Endothelial cell of umbilical vein (primary cell): ENCODE measurements at regions not wholly inside any gene's neighbourhood (a gene's known extent, or its start where the extent isn't known, plus 50 kb on each side); places are given as distances from the start of the nearest gene placed in this dataset.

Source experiments
- BruUV-seq: library from RNA; stranded (reverse); fragments of 400-500 nt; replicated peaks from 2 replicates; lab custom pipeline; 2021; lab: Mats Ljungman, UMichigan
- CTCF ChIA-PET: fragments of 300-600, 350-600 bp; sonication (Branson Sonifier 250); formaldehyde crosslinking; loops from one replicate; lab custom pipeline; 2021; ENCODE audit warnings: antibody characterized with exemption, inconsistent platforms; lab: Charles Lee
- POLR2A ChIA-PET: fragments of 300-600, 350-600 bp; sonication (Branson Sonifier 250); formaldehyde crosslinking; loops from one replicate; lab custom pipeline; 2021; ENCODE audit warnings: antibody characterized with exemption, inconsistent platforms; lab: Charles Lee
- DNase-seq: peaks from one replicate; pipeline ENCODE4 v3.0.0-alpha.2; 2011; ENCODE audit warnings: low read depth, low spot score
- FAIRE-seq: peaks from 2 replicates; lab custom pipeline; 2011; peaks lifted over from hg19 to GRCh38; lab: Jason Lieb, UNC
- H2AFZ ChIP-seq: 2 replicates; pipeline ENCODE4 v1.6.0; 2012; ENCODE audit warnings: low read depth, low read length, control low read depth, inconsistent platforms
- H3K27ac ChIP-seq: 2 replicates; pipeline ENCODE4 v1.5.1; 2011; ENCODE audit warnings: low read depth, mild to moderate bottlenecking, control low read depth, low read length, moderate library complexity; ENCODE audit not compliant: insufficient read depth
- H3K27me3 ChIP-seq, 2 experiments: 2 replicates each; pipeline versions ENCODE4 v1.6.0 to v1.6.1; 2011; ENCODE audit warnings: low read length in 2 of 2, mixed read lengths in 1 of 2; ENCODE audit not compliant: control insufficient read depth in 2 of 2, insufficient read depth in 2 of 2
- H3K36me3 ChIP-seq, 2 experiments: 2 replicates in 1 of 2; 3 replicates in 1 of 2; pipeline ENCODE4 v1.5.1; 2011; ENCODE audit warnings: low read length in 2 of 2, mild to moderate bottlenecking in 1 of 2, moderate library complexity in 1 of 2; ENCODE audit not compliant: control insufficient read depth in 2 of 2, insufficient read depth in 2 of 2; ENCODE audit errors: extremely low read depth in 1 of 2
- H3K4me1 ChIP-seq: 3 replicates; pipeline ENCODE4 v1.5.1; 2011; ENCODE audit warnings: mild to moderate bottlenecking, low read length; ENCODE audit not compliant: control insufficient read depth, insufficient read depth; ENCODE audit errors: extremely low read depth
- H3K4me2 ChIP-seq: 2 replicates; pipeline ENCODE4 v1.6.1; 2011; ENCODE audit warnings: low read length, control low read depth, mixed read lengths; ENCODE audit not compliant: insufficient read depth
- H3K4me3 ChIP-seq, 3 experiments: fragments of 200-600 bp in 1 of 3; sonication (generic), shearing (Covaris generic) in 1 of 3; replicated peaks in 1 of 3; 2 replicates each; pipeline ENCODE4 v1.5.1; 2011 to 2016; ENCODE audit warnings: control low read depth in 3 of 3, low read length in 3 of 3, mild to moderate bottlenecking in 2 of 3, inconsistent platforms in 1 of 3, low read depth in 1 of 3, moderate library complexity in 1 of 3; ENCODE audit not compliant: insufficient read depth in 1 of 3
- H3K79me2 ChIP-seq: 2 replicates; pipeline ENCODE4 v1.6.0; 2012; ENCODE audit warnings: low read length, inconsistent platforms; ENCODE audit not compliant: control insufficient read depth, insufficient read depth
- H3K9ac ChIP-seq: replicated peaks from 2 replicates; pipeline ENCODE3; 2011; ENCODE audit warnings: low read length, control low read depth; ENCODE audit not compliant: insufficient read depth; ENCODE audit errors: extremely low read depth
- H3K9me1 ChIP-seq: replicated peaks from 3 replicates; pipeline ENCODE4 v1.6.0; 2011; ENCODE audit warnings: mild to moderate bottlenecking, low read length; ENCODE audit not compliant: control insufficient read depth, insufficient read depth; ENCODE audit errors: extremely low read depth
- H3K9me3 ChIP-seq: replicated peaks from 2 replicates; pipeline ENCODE4 v1.5.1; 2012; ENCODE audit warnings: low read length, inconsistent platforms; ENCODE audit not compliant: control insufficient read depth, insufficient read depth
- H4K20me1 ChIP-seq: replicated peaks from 2 replicates; pipeline ENCODE3; 2011; ENCODE audit warnings: mild to moderate bottlenecking, low read length; ENCODE audit not compliant: control insufficient read depth, insufficient read depth; ENCODE audit errors: extremely low read depth
- EZH2 ChIP-seq: IDR thresholded peaks from 2 replicates; pipeline ENCODE4 v1.6.1; 2012; ENCODE audit warnings: borderline replicate concordance, low read depth, mild to moderate bottlenecking, moderate library complexity, low read length, inconsistent platforms; ENCODE audit not compliant: severe bottlenecking
- FOS ChIP-seq: IDR thresholded peaks from 2 replicates; pipeline ENCODE4 v1.6.1; 2011; ENCODE audit warnings: mild to moderate bottlenecking, low read length, moderate library complexity, borderline replicate concordance; ENCODE audit not compliant: insufficient read depth
- GATA2 ChIP-seq: IDR thresholded peaks from 2 replicates; pipeline ENCODE4 v1.7.0; 2011; ENCODE audit warnings: low read depth, mild to moderate bottlenecking, moderate library complexity, mixed read lengths, low read length; ENCODE audit not compliant: insufficient read length, insufficient read depth
- JUN ChIP-seq: IDR thresholded peaks from 2 replicates; pipeline ENCODE4 v1.6.1; 2011; ENCODE audit warnings: borderline replicate concordance, low read depth; ENCODE audit not compliant: insufficient read length, insufficient read depth
- MYC ChIP-seq: IDR thresholded peaks from one replicate; pipeline ENCODE4 v1.6.1; 2011; ENCODE audit warnings: mild to moderate bottlenecking, low read depth, low read length
- POLR2A ChIP-seq: IDR thresholded peaks from 2 replicates; pipeline ENCODE4 v1.6.1; 2012; ENCODE audit warnings: low read depth, mild to moderate bottlenecking, control low read depth, low read length
- POLR2AphosphoS5 ChIP-seq: IDR thresholded peaks from 2 replicates; pipeline ENCODE4 v1.6.1; 2012; ENCODE audit warnings: low read depth, mild to moderate bottlenecking, control low read depth, low read length, moderate library complexity; ENCODE audit not compliant: insufficient read depth
- dilution Hi-C: fragments of 300-500 bp; cut with MboI; formaldehyde crosslinking; loops from one replicate; pipeline ENCODE4 v1.15.0; 2019; ENCODE audit warnings: low sequenced_read_pairs; ENCODE audit not compliant: extremely low pct_ligation_motif_present
- intact Hi-C: fragments of 100-400 bp; cut with micrococcal nuclease; formaldehyde crosslinking; loops from one replicate; pipeline ENCODE4 v1.10.0; 2022
- TF ChIP-seq, protein P1 (sequence below), 2 donors: IDR thresholded peaks; 1 replicate in 1 of 2; 2 replicates in 1 of 2; pipeline ENCODE4 v1.5.1; 2011; ENCODE audit warnings: low read length in 2 of 2, mild to moderate bottlenecking in 2 of 2, moderate library complexity in 2 of 2, control low read depth in 1 of 2, inconsistent platforms in 1 of 2, low read depth in 1 of 2; ENCODE audit not compliant: insufficient read depth in 1 of 2; ENCODE audit errors: extremely low read depth in 1 of 2
- TF ChIP-seq, protein P2 (sequence below): IDR thresholded peaks from 2 replicates; pipeline ENCODE4 v1.6.1; 2011; ENCODE audit not compliant: insufficient read depth, insufficient read length

DNA sequence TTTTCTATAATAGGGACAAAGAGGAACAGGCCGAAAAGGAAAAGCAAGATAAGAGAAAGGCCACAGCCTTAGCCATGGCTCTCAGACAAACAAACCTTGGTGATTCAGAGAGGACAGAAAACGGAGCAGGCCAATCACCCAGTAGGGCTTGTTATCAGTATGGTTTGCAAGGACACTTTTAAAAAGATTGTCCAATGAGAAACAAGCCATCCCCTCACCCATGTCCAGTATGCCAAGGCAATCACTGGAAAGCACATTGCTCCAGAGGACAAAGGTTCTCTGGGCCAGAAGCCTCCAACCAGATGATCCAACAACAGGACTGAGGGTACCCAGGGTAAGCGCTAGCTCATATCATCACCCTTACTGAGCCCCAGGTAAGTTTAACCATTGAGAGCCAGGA is 243.8 kb upstream of the BTG1 start:
- TF ChIP-seq POLR2AphosphoS5 = no peak
- TF ChIP-seq POLR2A = no peak
- no peak for TF ChIP-seq GATA2
- no peak for TF ChIP-seq JUN
- no peak for TF ChIP-seq EZH2
- no peak for TF ChIP-seq FOS
- TF ChIP-seq MYC = no peak
- TF ChIP-seq, protein P1, sequence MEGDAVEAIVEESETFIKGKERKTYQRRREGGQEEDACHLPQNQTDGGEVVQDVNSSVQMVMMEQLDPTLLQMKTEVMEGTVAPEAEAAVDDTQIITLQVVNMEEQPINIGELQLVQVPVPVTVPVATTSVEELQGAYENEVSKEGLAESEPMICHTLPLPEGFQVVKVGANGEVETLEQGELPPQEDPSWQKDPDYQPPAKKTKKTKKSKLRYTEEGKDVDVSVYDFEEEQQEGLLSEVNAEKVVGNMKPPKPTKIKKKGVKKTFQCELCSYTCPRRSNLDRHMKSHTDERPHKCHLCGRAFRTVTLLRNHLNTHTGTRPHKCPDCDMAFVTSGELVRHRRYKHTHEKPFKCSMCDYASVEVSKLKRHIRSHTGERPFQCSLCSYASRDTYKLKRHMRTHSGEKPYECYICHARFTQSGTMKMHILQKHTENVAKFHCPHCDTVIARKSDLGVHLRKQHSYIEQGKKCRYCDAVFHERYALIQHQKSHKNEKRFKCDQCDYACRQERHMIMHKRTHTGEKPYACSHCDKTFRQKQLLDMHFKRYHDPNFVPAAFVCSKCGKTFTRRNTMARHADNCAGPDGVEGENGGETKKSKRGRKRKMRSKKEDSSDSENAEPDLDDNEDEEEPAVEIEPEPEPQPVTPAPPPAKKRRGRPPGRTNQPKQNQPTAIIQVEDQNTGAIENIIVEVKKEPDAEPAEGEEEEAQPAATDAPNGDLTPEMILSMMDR (IDR thresholded peaks at IDR 0.05; ENCODE audit: extremely low read depth in 1 of 2, insufficient read depth in 1 of 2, low read depth in 1 of 2, low read length in 2 of 2) = no peak
- TF ChIP-seq, protein P2, sequence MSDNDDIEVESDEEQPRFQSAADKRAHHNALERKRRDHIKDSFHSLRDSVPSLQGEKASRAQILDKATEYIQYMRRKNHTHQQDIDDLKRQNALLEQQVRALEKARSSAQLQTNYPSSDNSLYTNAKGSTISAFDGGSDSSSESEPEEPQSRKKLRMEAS = no peak
- H3K9me1 ChIP-seq = no peaks in the 10 kb centered on the region
- no peaks in the 10 kb centered on the region for H3K79me2 ChIP-seq
- no peaks in the 10 kb centered on the region for H3K9me3 ChIP-seq
- dilution Hi-C loops = no loop called here
- intact Hi-C loops = no loop called here
- H3K4me2 ChIP-seq = no peak overlapping the region
- no peak overlapping the region for H2AFZ ChIP-seq
- POLR2A ChIA-PET = no interaction called here
- no peak overlapping the region for H3K9ac ChIP-seq
- H3K27ac ChIP-seq = no peak overlapping the region
- no peak overlapping the region for H3K4me3 ChIP-seq
- CTCF ChIA-PET = no interaction called here
- H3K4me1 ChIP-seq = no peaks in the 10 kb centered on the region
- BruUV-seq = no TSS peak
- DNase-seq (no peak), FAIRE-seq (no peak)
- H3K36me3 ChIP-seq = no peaks in the 10 kb centered on the region
- H4K20me1 ChIP-seq = no peaks in the 10 kb centered on the region
- peaks cover 0 to 8% of the 10 kb centered on the region in 2 experiments for H3K27me3 ChIP-seq
